ENCODE measurements at regions not wholly inside any gene's neighbourhood (a gene's known extent, or its start where the extent isn't known, plus 50 kb on each side); places are given as distances from the start of the nearest gene placed in this dataset.

DNA sequence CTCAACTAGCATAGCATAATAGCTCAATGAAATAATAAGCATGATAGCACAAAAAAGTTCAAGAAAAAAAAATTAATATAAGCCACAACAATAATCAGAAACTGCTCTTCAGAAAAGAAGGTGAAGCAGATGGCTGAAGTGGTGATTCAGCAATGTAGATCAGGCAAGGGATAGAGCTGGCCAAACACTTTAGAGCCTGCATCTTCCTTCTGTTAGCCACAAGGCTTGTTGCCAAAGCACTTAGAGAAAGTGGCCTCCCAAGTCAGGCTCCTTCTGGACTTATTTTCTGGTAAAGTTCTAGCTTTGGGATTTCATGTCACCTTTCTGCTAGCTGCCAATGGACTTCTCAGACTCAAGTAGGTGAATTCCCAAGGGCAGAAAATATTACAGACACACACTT lies 60.3 kb upstream of the C1orf87 start:
- no peaks in the 10 kb centered on the region for H3K9me3 ChIP-seq (ENCODE audit: control insufficient read depth in 1 of 2, insufficient read depth in 1 of 2, low read depth in 1 of 2, low read length in 2 of 2)
- no peak overlapping the region for H2AFZ ChIP-seq (ENCODE audit: low read depth, low read length, poor library complexity, severe bottlenecking)
- H3K36me3 ChIP-seq (ENCODE audit: control insufficient read depth in 1 of 2, insufficient read depth in 2 of 2, low read length in 2 of 2), result no peaks in the 10 kb centered on the region
- no peaks in the 10 kb centered on the region for H3K79me2 ChIP-seq (ENCODE audit: insufficient read depth, low read length)
- no TSS peak for BruUV-seq (replicated peaks)
- ChIA-PET CTCF (no interaction called here), POLR2A (no interaction called here), RAD21 (ENCODE audit: low non-redundant PET in 1 of 2, low total read pairs in 2 of 2, uncharacterized antibody in 2 of 2, unreplicated experiment in 2 of 2) (no interaction called here)
- no peak overlapping the region for H3K27ac ChIP-seq (ENCODE audit: low read depth, low read length)
- H3K27me3 ChIP-seq (ENCODE audit: insufficient read depth, low read length), result no peaks in the 10 kb centered on the region
- ATAC-seq, result no peak
- H3K4me1 ChIP-seq (ENCODE audit: control insufficient read depth in 1 of 2, insufficient read depth in 2 of 2, low read length in 2 of 2), result peaks cover 0 to 12% of the 10 kb centered on the region in 2 experiments; a peak in 1 of 4 replicates
- no peaks in the 10 kb centered on the region for H4K20me1 ChIP-seq (ENCODE audit: insufficient read depth)
- H3K4me3 ChIP-seq (replicated peaks in 1 of 2; ENCODE audit: low read depth in 1 of 2, low read length in 2 of 2), result no peak overlapping the region
- intact Hi-C loops (cut with micrococcal nuclease), result no loop called here
- no peak overlapping the region for H3K4me2 ChIP-seq (ENCODE audit: low read length)
- no peak overlapping the region for H3K9ac ChIP-seq (ENCODE audit: low read length)
- TF ChIP-seq, protein P1, sequence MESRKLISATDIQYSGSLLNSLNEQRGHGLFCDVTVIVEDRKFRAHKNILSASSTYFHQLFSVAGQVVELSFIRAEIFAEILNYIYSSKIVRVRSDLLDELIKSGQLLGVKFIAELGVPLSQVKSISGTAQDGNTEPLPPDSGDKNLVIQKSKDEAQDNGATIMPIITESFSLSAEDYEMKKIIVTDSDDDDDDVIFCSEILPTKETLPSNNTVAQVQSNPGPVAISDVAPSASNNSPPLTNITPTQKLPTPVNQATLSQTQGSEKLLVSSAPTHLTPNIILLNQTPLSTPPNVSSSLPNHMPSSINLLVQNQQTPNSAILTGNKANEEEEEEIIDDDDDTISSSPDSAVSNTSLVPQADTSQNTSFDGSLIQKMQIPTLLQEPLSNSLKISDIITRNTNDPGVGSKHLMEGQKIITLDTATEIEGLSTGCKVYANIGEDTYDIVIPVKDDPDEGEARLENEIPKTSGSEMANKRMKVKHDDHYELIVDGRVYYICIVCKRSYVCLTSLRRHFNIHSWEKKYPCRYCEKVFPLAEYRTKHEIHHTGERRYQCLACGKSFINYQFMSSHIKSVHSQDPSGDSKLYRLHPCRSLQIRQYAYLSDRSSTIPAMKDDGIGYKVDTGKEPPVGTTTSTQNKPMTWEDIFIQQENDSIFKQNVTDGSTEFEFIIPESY (IDR thresholded peaks at IDR 0.05; ENCODE audit: extremely low read depth, insufficient replicate concordance, low read length), result no peak
- no peak for TF ChIP-seq SP1 (IDR thresholded peaks at IDR 0.05; ENCODE audit: low read depth)
- TF ChIP-seq FOSL1 (IDR thresholded peaks at IDR 0.05; ENCODE audit: low read depth), result no peak
- no peak for TF ChIP-seq EZH2 (IDR thresholded peaks at IDR 0.05)
- TF ChIP-seq, protein P2, sequence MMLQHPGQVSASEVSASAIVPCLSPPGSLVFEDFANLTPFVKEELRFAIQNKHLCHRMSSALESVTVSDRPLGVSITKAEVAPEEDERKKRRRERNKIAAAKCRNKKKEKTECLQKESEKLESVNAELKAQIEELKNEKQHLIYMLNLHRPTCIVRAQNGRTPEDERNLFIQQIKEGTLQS (IDR thresholded peaks at IDR 0.05), result no peak
- no peak for TF ChIP-seq POLR2AphosphoS5 (IDR thresholded peaks at IDR 0.05; ENCODE audit: low read depth, low read length)
- TF ChIP-seq JUND (IDR thresholded peaks at IDR 0.05), result no peak
- TF ChIP-seq EGR1 (IDR thresholded peaks at IDR 0.05; ENCODE audit: low read depth), result no peak
- TF ChIP-seq ELF1 (IDR thresholded peaks at IDR 0.05; ENCODE audit: borderline replicate concordance, low read depth), result no peak
- TF ChIP-seq SRF (IDR thresholded peaks at IDR 0.05; ENCODE audit: low read depth), result no peak
- TF ChIP-seq, protein P3, sequence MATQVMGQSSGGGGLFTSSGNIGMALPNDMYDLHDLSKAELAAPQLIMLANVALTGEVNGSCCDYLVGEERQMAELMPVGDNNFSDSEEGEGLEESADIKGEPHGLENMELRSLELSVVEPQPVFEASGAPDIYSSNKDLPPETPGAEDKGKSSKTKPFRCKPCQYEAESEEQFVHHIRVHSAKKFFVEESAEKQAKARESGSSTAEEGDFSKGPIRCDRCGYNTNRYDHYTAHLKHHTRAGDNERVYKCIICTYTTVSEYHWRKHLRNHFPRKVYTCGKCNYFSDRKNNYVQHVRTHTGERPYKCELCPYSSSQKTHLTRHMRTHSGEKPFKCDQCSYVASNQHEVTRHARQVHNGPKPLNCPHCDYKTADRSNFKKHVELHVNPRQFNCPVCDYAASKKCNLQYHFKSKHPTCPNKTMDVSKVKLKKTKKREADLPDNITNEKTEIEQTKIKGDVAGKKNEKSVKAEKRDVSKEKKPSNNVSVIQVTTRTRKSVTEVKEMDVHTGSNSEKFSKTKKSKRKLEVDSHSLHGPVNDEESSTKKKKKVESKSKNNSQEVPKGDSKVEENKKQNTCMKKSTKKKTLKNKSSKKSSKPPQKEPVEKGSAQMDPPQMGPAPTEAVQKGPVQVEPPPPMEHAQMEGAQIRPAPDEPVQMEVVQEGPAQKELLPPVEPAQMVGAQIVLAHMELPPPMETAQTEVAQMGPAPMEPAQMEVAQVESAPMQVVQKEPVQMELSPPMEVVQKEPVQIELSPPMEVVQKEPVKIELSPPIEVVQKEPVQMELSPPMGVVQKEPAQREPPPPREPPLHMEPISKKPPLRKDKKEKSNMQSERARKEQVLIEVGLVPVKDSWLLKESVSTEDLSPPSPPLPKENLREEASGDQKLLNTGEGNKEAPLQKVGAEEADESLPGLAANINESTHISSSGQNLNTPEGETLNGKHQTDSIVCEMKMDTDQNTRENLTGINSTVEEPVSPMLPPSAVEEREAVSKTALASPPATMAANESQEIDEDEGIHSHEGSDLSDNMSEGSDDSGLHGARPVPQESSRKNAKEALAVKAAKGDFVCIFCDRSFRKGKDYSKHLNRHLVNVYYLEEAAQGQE (IDR thresholded peaks at IDR 0.05; ENCODE audit: low read depth), result no peak
- TF ChIP-seq POLR2A (IDR thresholded peaks at IDR 0.05; ENCODE audit: borderline replicate concordance, extremely low read depth, insufficient read depth, insufficient read length), result no peak
- TF ChIP-seq SIN3A (IDR thresholded peaks at IDR 0.05; ENCODE audit: low read depth), result no peak
- no peak for DNase-seq (ENCODE audit: low read depth, low spot score)
- no peaks in the 10 kb centered on the region for H3K9me2 ChIP-seq (ENCODE audit: insufficient read depth)

Measured in HCT116 (cell line).